GM21390 (cell line): ENCODE measurements at regions not wholly inside any gene's neighbourhood (a gene's known extent, or its start where the extent isn't known, plus 50 kb on each side); places are given as distances from the start of the nearest gene placed in this dataset.
A peak's percentile ranks its signal among the peaks of the same experiment; 100 is the strongest.

Experiments
- ATAC-seq: cut with Tn5 transposase; IDR thresholded peaks from one replicate; pipeline ENCODE4 v1.9.1; 2021; ENCODE audit not compliant: unreplicated experiment

DNA sequence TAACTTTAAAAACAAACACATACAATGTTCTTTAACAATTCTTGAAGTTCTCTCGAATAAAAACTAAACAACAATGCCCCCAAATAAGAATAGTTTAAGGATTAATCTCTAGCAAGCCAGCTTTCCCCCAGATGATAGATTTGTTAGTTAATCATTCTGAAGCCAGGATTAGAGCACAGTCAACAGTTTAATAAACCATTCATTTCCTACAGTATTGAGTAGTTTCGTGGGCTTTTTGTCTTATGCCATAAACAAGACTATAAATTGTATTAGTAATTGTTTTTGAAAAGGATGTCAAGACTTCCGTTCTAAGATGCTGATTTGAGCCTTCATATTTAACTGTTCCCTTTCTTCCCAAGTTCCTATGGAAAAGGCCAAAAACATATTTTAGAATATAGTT lies 136.6 kb downstream of the PIK3R1 start:
- no peak for ATAC-seq

GRCh38 chr5:68353605-68354004 lies 138.0 kb downstream of the PIK3R1 start:
- ATAC-seq = no peak

- no peak for ATAC-seq
These were observed 138.8 kb downstream of the PIK3R1 start for GRCh38 chr5:68354315-68354714.

GRCh38 chr5:68356216-68356615 lies 140.7 kb downstream of the PIK3R1 start:
- no peak for ATAC-seq

DNA sequence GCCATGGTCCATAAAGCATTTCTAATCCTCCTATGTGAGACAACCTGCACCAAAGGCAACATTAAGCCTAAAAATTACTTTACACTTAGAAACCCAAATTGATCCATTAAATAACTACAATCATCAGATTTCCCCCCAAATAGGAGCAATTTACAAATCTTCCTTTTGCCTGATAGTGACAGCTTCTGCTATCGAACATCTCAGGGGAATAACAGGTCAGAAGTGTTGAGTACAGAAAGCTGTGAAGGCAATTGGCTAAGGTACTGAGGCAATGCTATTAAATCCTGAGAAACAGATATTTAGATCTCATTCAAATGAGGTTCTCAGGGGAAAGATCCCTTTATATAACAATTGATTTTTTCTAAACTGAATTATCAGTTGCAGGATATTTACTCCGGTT lies 141.1 kb downstream of the PIK3R1 start:
- ATAC-seq = no peak

DNA sequence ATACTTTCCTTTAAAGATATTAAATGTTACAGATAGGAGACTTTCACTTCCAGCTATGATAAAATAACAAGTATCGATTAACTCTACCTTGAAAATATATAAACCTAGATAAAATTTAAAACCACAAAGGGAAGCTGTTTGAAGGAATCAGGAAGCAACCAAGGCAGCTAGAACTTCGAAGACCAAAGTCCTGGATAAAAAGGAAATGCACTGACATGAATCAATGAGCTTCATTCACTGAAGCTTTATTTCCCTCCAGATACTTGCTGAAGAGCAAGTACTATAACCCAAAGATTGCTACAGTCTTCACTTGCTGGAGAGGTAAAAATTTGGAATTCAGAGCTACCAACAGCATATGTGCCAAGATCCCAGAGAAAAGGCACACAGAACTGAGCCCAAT lies 144.1 kb downstream of the PIK3R1 start:
- ATAC-seq = no peak

- no peak for ATAC-seq
These were observed 146.8 kb downstream of the PIK3R1 start for GRCh38 chr5:68362331-68362730.

- no peak for ATAC-seq
These were observed 150.3 kb downstream of the PIK3R1 start for GRCh38 chr5:68365889-68366288.

DNA sequence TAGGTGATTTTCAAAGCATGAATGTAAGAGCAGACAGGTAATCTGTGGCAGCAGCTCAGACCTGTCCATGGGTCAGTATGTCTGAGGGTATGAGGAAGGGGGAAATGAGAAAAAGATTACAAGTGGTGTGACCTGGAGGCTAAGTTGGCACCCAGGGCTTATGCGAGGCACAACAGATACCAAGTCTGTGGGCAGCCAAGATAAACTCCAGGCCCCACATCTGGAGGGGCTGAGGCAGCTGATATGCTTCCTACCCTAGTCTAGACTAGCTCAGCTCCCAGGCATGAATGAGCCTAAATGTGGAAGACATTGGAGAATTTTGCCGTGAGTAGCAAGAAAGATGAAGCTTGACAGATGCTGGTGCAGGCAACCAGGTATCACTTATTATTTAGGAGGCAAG lies 151.7 kb downstream of the PIK3R1 start:
- ATAC-seq = no peak

DNA sequence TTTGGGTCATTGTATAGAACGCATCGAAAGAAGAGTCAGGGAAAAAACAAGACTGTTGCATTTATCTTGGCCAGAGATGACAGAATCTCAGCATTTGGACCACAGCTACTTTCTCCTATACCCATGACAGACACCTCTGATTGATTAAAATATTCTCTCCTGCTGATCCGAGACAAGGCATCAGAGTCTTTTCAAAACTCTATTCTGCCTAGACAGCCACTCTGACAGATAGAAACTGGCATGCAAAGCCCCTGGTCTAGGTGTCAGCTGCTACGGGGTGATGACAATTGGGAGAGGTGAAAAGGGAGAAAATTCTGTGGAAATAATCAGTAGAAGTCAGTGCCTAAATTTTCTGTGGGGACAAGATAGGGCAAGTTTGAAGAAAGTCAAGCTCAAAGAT lies 152.2 kb downstream of the PIK3R1 start:
- ATAC-seq = no peak

DNA sequence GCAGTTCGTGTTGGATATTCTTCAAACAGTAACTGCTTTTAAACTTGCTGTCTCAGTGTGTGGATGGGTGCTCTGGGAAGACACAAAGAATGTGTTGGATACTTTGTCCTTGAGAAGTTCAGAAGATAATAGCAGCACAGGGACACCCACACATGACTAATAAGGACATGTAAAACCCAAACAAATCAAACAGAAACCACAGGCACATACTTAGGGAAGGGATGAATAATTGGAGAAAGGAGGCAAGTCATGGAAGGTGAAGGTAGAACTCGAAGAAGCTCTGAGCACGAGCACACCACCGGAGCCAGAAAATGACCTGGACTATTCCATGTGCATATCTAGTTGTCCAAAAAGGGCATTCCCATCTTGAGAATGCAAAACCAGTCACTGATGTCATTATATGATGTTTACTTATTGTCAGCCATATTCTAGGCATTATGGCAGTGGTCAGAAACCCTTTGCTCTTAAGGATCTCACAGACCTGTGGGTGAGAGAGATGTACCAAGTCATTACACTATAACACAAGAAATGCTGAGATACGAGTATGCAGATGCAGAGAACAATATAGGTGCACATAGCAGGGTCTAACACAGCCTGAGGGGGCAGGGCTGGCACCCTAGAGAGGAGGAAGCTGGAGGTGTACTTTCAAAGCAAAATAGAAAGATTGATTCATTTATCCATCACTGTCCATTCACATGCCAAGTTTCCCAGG lies 152.9 kb downstream of the PIK3R1 start:
- ATAC-seq = no peak

GRCh38 chr5:68369023-68369359 lies 153.4 kb downstream of the PIK3R1 start:
- ATAC-seq = no peak

- ATAC-seq = peak; percentile 73
These were observed 154.0 kb downstream of the PIK3R1 start for GRCh38 chr5:68369457-68370125.

GRCh38 chr5:68370196-68370595 lies 154.6 kb downstream of the PIK3R1 start:
- no peak for ATAC-seq

DNA sequence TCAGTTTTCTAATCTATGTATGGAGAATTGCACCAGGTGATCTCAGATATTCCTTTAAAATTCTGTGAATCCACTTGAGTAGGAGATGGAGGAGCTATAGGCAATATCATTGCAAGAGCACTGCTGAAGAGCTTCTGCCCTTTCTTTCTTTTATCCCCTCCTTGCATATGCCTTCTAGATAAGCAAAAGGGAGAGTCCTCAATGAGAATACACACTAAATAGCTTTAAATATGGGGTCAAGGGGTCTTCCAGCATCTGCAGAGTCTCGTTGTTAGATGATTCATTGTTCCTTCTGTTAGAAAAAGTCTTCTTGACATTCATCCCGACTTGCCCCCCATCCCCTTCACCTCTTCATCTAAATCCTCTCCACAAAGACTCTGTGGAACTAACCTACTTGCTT lies 156.1 kb downstream of the PIK3R1 start:
- ATAC-seq = no peak

DNA sequence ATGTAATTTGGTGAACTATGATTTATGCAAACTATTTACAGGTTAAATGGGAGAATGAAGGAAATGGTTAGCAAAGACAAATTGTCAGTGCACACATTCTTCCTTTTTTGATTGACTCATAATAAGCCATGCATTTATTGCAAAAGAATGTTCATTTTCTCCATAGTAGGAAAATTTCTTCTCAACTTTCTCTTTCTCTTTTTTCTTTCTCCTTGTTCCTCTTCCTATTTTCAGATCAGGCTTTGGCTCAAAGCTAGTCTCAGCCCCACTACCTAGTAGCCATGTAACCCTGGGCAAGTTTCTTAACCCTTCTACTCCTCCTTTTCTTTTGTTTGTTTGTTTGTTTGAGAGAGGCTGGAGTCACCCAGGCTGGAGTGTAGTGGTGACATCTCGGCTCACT lies 156.6 kb downstream of the PIK3R1 start:
- no peak for ATAC-seq

DNA sequence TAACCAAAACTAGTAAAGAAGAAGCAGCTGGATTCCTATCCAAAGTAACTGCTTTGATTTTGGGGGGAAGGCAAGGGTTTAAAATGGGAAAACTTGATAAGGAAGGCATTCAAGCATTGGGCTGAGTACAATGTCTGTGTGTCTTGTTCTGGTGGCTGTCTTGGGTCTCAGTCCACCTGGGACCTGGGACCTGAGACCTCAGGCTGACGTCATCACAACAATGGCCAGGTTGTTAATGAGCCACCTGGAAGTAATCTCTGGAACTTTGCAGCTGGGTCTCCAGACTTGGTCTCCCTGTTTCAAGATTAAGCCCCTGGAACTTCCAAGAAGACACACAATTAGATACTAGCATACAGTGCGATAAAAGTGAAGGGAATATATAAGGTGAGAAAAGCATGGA lies 157.5 kb downstream of the PIK3R1 start:
- no peak for ATAC-seq

GRCh38 chr5:68374796-68375518 lies 159.4 kb downstream of the PIK3R1 start:
- no peak for ATAC-seq

- ATAC-seq = no peak
These were observed 160.0 kb downstream of the PIK3R1 start for GRCh38 chr5:68375540-68375939.

- no peak for ATAC-seq
These were observed 161.4 kb downstream of the PIK3R1 start for GRCh38 chr5:68376935-68377334.

- ATAC-seq = no peak
These were observed 162.2 kb downstream of the PIK3R1 start for GRCh38 chr5:68377733-68378132.

GRCh38 chr5:68378204-68378820 lies 162.8 kb downstream of the PIK3R1 start:
- peak; percentile 75 for ATAC-seq
